HK-2 (cell line): ENCODE measurements at regions not wholly inside any gene's neighbourhood (a gene's known extent, or its start where the extent isn't known, plus 50 kb on each side); places are given as distances from the start of the nearest gene placed in this dataset.
"Not testable (repeated sequence)": the region's sequence is repeated elsewhere in the genome, so short reads cannot be mapped to it uniquely, and the experiment has no call there.

Source experiments
- DNase-seq: peaks from one replicate; pipeline ENCODE4 v3.0.0-alpha.2; 2018; ENCODE audit not compliant: unreplicated experiment

GRCh38 chr6:85751374-85752055 lies 108.8 kb upstream of the SYNCRIP start:
- no peak for DNase-seq

GRCh38 chr6:85750146-85750545 lies 107.5 kb upstream of the SYNCRIP start:
- not testable (repeated sequence) for DNase-seq

GRCh38 chr6:85749236-85749635 lies 106.5 kb upstream of the SYNCRIP start:
- no peak for DNase-seq

- DNase-seq, result no peak
Measured at GRCh38 chr6:85747666-85748065, 105.0 kb upstream of the SYNCRIP start.

GRCh38 chr6:85747093-85747492 lies 104.4 kb upstream of the SYNCRIP start:
- DNase-seq, result no peak

GRCh38 chr6:85744433-85744970 lies 101.8 kb upstream of the SYNCRIP start:
- DNase-seq, result no peak

- DNase-seq, result no peak
Measured at GRCh38 chr6:85726206-85726605, 83.5 kb upstream of the SYNCRIP start.

- DNase-seq, result no peak
Measured at GRCh38 chr6:85715797-85716196, 73.1 kb upstream of the SYNCRIP start.

- DNase-seq, result no peak
Measured at GRCh38 chr6:85714893-85715530, 72.3 kb upstream of the SYNCRIP start.

- no peak for DNase-seq
Measured at GRCh38 chr6:85712346-85712745, 69.7 kb upstream of the SYNCRIP start.

- DNase-seq, result not testable (repeated sequence)
Measured at GRCh38 chr6:85707515-85708145, 64.9 kb upstream of the SYNCRIP start.

GRCh38 chr6:85706272-85706671 lies 63.6 kb upstream of the SYNCRIP start:
- no peak for DNase-seq

- DNase-seq, result no peak
Measured at GRCh38 chr6:85705220-85705619, 62.5 kb upstream of the SYNCRIP start.

- no peak for DNase-seq
Measured at GRCh38 chr6:85703406-85703805, 60.7 kb upstream of the SYNCRIP start.
